Smooth muscle cell (in vitro differentiated cells): ENCODE measurements at regions not wholly inside any gene's neighbourhood (a gene's known extent, or its start where the extent isn't known, plus 50 kb on each side); places are given as distances from the start of the nearest gene placed in this dataset.
"Not testable (repeated sequence)": the region's sequence is repeated elsewhere in the genome, so short reads cannot be mapped to it uniquely, and the experiment has no call there.

Source experiments
- DNase-seq: peaks from one replicate; lab custom pipeline; 2025; ENCODE audit not compliant: unreplicated experiment; lab: John Stamatoyannopoulos, UW
- H2AFZ ChIP-seq: fragments of 200-600 bp; sonication (generic); 2 replicates; pipeline ENCODE4 v1.6.0; 2016; ENCODE audit warnings: antibody characterized with exemption, low read depth, mild to moderate bottlenecking
- H3F3A ChIP-seq: fragments of 200-600 bp; sonication (generic); 2 replicates; pipeline ENCODE4 v1.6.0; 2017; ENCODE audit warnings: antibody characterized with exemption, low read depth
- H3K27ac ChIP-seq: fragments of 200-600 bp; sonication (generic); 2 replicates; pipeline ENCODE4 v1.5.1; 2016; ENCODE audit warnings: low read depth, mild to moderate bottlenecking
- H3K27me3 ChIP-seq: fragments of 200-600 bp; sonication (generic); 2 replicates; pipeline ENCODE4 v1.6.1; 2016; ENCODE audit warnings: low read depth, mild to moderate bottlenecking
- H3K36me3 ChIP-seq: fragments of 200-600 bp; sonication (generic); 2 replicates; pipeline ENCODE4 v1.5.1; 2016; ENCODE audit warnings: low read depth
- H3K4me1 ChIP-seq: fragments of 200-600 bp; sonication (generic); 2 replicates; pipeline ENCODE4 v1.5.1; 2016; ENCODE audit warnings: low read depth
- H3K4me2 ChIP-seq: fragments of 200-600 bp; sonication (generic); 2 replicates; pipeline ENCODE4 v1.6.0; 2016; ENCODE audit warnings: mild to moderate bottlenecking
- H3K4me3 ChIP-seq: fragments of 200-600 bp; sonication (generic); 2 replicates; pipeline ENCODE4 v1.5.1; 2016; ENCODE audit warnings: mild to moderate bottlenecking
- H3K79me2 ChIP-seq: fragments of 200-600 bp; sonication (generic); 2 replicates; pipeline ENCODE4 v1.6.0; 2016; ENCODE audit warnings: low read depth, mild to moderate bottlenecking
- H3K9ac ChIP-seq: fragments of 200-600 bp; sonication (generic); 2 replicates; pipeline ENCODE4 v1.6.0; 2016; ENCODE audit warnings: low read depth
- H3K9me3 ChIP-seq: fragments of 200-600 bp; sonication (generic); replicated peaks from 2 replicates; pipeline ENCODE4 v1.5.1; 2016; ENCODE audit warnings: low read depth
- H4K20me1 ChIP-seq: fragments of 200-600 bp; sonication (generic); 2 replicates; pipeline ENCODE4 v1.6.0; 2016; ENCODE audit warnings: low read depth
- WGBS: methylation state at CpG from one replicate; pipeline ENCODE4 v1.1.7; 2016; ENCODE audit warnings: low lambda C conversion rate; 5-methylcytosine and 5-hydroxymethylcytosine counted together
- TF ChIP-seq, protein P1 (sequence below): fragments of 200-600 bp; sonication (generic); IDR thresholded peaks from 2 replicates; pipeline ENCODE4 v1.5.1; 2017; ENCODE audit warnings: borderline replicate concordance, mild to moderate bottlenecking, antibody characterized with exemption; ENCODE audit not compliant: insufficient read depth, poor library complexity, severe bottlenecking

DNA sequence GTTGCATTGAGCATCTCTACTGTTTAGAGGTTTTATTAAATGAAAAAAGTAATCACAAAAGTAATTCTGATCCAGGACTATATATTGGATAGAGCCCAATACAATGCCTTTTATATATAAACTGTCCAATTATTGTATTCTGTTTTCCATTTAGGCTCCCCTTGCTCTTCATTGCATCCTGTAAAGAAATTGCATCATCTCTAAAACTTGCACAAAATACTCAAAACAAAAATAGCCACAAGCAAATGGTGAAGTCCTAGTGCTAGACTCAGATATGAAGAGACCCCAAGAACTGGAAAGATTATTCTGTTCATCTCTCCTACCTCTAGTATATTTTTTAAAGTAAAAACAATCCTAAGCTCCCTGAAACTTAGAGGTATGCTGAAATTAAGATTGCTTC is 195.8 kb downstream of the NNT start:
- H3K27me3 ChIP-seq = no peaks in the 10 kb centered on the region
- no peak overlapping the region for H3K4me2 ChIP-seq
- no peak for DNase-seq
- no peaks in the 10 kb centered on the region for H3K79me2 ChIP-seq
- no peak overlapping the region for H2AFZ ChIP-seq
- no peak overlapping the region for H3K4me3 ChIP-seq
- H3K36me3 ChIP-seq = no peaks in the 10 kb centered on the region
- H3K4me1 ChIP-seq = no peaks in the 10 kb centered on the region
- no peaks in the 10 kb centered on the region for H4K20me1 ChIP-seq
- no peak overlapping the region for H3K9ac ChIP-seq
- H3K9me3 ChIP-seq = no peaks in the 10 kb centered on the region
- TF ChIP-seq, protein P1, sequence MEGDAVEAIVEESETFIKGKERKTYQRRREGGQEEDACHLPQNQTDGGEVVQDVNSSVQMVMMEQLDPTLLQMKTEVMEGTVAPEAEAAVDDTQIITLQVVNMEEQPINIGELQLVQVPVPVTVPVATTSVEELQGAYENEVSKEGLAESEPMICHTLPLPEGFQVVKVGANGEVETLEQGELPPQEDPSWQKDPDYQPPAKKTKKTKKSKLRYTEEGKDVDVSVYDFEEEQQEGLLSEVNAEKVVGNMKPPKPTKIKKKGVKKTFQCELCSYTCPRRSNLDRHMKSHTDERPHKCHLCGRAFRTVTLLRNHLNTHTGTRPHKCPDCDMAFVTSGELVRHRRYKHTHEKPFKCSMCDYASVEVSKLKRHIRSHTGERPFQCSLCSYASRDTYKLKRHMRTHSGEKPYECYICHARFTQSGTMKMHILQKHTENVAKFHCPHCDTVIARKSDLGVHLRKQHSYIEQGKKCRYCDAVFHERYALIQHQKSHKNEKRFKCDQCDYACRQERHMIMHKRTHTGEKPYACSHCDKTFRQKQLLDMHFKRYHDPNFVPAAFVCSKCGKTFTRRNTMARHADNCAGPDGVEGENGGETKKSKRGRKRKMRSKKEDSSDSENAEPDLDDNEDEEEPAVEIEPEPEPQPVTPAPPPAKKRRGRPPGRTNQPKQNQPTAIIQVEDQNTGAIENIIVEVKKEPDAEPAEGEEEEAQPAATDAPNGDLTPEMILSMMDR = no peak
- H3K27ac ChIP-seq = no peak overlapping the region
- no peaks in the 10 kb centered on the region for H3F3A ChIP-seq

DNA sequence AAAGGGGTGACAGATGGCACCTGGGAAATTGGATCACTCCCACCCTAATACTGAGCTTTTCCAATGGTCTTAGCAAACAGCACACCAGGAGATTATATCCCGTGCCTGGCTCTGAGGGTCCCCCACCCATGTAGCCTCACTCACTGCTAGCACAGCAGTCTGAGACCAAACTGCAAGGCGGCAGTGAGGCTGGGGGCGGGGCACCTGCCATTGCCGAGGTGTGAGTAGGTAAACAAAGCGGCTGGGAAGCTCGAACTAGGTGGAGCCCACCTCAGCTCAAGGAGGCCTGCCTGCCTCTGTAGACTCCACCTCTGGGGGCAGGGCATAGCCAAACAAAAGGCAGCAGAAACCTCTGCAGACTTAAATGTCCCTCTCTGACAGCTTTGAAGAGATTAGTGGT is 188.9 kb downstream of the NNT start:
- H3K9ac ChIP-seq, H3K79me2 ChIP-seq, H3F3A ChIP-seq, H3K4me1 ChIP-seq, H3K27ac ChIP-seq, H3K9me3 ChIP-seq, H3K36me3 ChIP-seq, H3K4me3 ChIP-seq, H3K27me3 ChIP-seq, H4K20me1 ChIP-seq, DNase-seq, H2AFZ ChIP-seq, H3K4me2 ChIP-seq: not testable (repeated sequence)
- WGBS = 91% methylated on average over 6 of the region's 6 CpGs

DNA sequence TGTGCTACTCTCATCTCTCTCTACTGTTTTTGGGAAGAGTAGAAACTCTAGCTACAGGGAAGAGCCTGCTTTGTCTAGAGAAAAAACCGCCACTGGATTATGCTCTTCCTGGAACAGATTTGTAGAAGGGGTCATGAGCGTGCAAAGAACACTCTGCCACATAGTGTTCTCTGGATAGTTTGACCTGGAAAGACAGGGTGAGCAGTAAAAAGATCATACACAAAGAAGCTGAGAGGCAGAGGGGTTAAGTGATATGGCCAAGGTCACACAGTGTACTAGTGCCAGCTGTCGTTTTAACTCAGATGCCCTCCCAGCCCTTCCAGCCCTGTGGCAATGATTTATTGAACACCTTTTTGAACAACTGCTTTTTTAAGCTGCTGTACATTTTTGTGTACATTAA is 182.2 kb downstream of the NNT start:
- 89% methylated on average over 3 of the region's 3 CpGs for WGBS
- TF ChIP-seq, protein P1 = no peak

DNA sequence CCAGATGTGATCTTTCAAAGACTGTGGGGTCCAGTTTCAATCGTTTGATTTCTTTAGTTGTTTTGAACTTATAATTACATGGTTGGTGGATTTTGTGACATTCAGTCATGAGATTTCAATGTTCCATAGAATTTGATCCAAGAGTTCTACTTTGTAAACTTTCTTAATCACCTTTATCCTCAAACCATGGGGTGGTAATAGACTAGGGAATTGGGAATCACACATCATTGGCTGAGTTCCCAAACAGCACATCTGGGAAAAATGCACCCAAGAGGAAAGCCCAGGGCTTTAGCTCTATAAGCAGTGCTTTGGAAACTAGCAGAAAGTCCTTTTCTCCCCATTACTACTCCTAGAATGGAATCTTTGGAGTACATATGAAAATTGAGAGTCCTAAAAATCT is 177.6 kb downstream of the NNT start:
- Histone ChIP-seq H3F3A (no peaks in the 10 kb centered on the region), H3K27ac (no peak overlapping the region), H3K4me1 (no peaks in the 10 kb centered on the region), H4K20me1 (no peaks in the 10 kb centered on the region), H3K9ac (no peak overlapping the region), H3K36me3 (no peaks in the 10 kb centered on the region), H3K27me3 (no peaks in the 10 kb centered on the region), H3K4me3 (no peak overlapping the region), H3K4me2 (no peak overlapping the region), H2AFZ (no peak overlapping the region), H3K79me2 (no peaks in the 10 kb centered on the region), H3K9me3 (no peaks in the 10 kb centered on the region)
- TF ChIP-seq, protein P1 = no peak
- 58% methylated on average over 1 of the region's 1 CpG for WGBS
- no peak for DNase-seq

More for the DNA sequence above, 182.2 kb downstream of the NNT start:
- Histone ChIP-seq H4K20me1 (no peaks in the 10 kb centered on the region), H3K4me1 (no peaks in the 10 kb centered on the region), H3K36me3 (no peaks in the 10 kb centered on the region), H3K4me3 (no peak overlapping the region), H3K27me3 (no peaks in the 10 kb centered on the region), H3K9me3 (no peaks in the 10 kb centered on the region), H3K27ac (no peak overlapping the region), H2AFZ (no peak overlapping the region), H3K79me2 (no peaks in the 10 kb centered on the region), H3K4me2 (no peak overlapping the region), H3F3A (no peaks in the 10 kb centered on the region), H3K9ac (no peak overlapping the region)
- no peak for DNase-seq
